ENCODE measurements at regions not wholly inside any gene's neighbourhood (a gene's known extent, or its start where the extent isn't known, plus 50 kb on each side); places are given as distances from the start of the nearest gene placed in this dataset.

GRCh38 chr5:60485361-60485760 lies 214.6 kb downstream of the DEPDC1B start:
- no peak for DNase-seq
- Histone ChIP-seq H3K4me3 (no peak overlapping the region), H3K27ac (no peak overlapping the region), H3K9me3 (no peaks in the 10 kb centered on the region), H3K27me3 (no peaks in the 10 kb centered on the region), H3K36me3 (no peaks in the 10 kb centered on the region), H3K4me1 (ENCODE audit: insufficient read depth) (no peaks in the 10 kb centered on the region)
- intact Hi-C loops (cut with DNase I): no loop called here
- TF ChIP-seq CTCF (IDR thresholded peaks at IDR 0.05) (no peak), POLR2A (IDR thresholded peaks at IDR 0.05) (no peak), EP300 (IDR thresholded peaks at IDR 0.05) (no peak)
- WGBS, 3 donors: 62 to 86% (median 69%) methylated on average over 1 of the region's 1 CpG

- no peak for DNase-seq
- H3K4me1 ChIP-seq (ENCODE audit: insufficient read depth): no peaks in the 10 kb centered on the region
- no peak overlapping the region for H3K27ac ChIP-seq
- H3K4me3 ChIP-seq: no peak overlapping the region
- TF ChIP-seq EP300 (IDR thresholded peaks at IDR 0.05) (no peak), CTCF (IDR thresholded peaks at IDR 0.05) (no peak), POLR2A (IDR thresholded peaks at IDR 0.05) (no peak)
- H3K36me3 ChIP-seq: no peaks in the 10 kb centered on the region
- H3K9me3 ChIP-seq: no peaks in the 10 kb centered on the region
- intact Hi-C loops (cut with DNase I): no loop called here
- H3K27me3 ChIP-seq: no peaks in the 10 kb centered on the region
These were observed 216.9 kb downstream of the DEPDC1B start for GRCh38 chr5:60483050-60483449.

DNA sequence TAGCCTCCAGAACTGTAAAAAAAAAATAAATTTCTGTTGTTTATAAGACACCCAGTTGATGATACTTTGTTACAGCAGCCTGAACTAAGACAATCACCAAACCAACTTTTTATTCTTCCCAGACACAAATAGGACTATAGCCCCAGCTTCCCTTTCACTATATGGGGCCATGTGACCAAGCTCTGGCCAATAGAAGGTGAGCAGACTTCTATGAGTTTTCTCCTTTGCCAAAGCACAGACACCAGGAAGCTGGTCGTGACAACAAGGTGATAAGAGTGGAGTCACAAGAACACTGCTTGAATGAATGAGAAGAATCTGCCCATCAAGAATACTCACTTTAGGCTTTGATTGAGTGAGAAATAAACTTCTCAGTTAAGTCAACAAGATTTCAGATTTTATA lies 217.7 kb downstream of the DEPDC1B start:
- WGBS, 3 donors: 29 to 63% (median 51%) methylated on average over 1 of the region's 1 CpG
- H3K9me3 ChIP-seq: no peaks in the 10 kb centered on the region
- no peak overlapping the region for H3K27ac ChIP-seq
- no peaks in the 10 kb centered on the region for H3K4me1 ChIP-seq (ENCODE audit: insufficient read depth)
- TF ChIP-seq EP300 (IDR thresholded peaks at IDR 0.05) (no peak), POLR2A (IDR thresholded peaks at IDR 0.05) (no peak), CTCF (IDR thresholded peaks at IDR 0.05) (no peak)
- intact Hi-C loops (cut with DNase I): no loop called here
- no peak overlapping the region for H3K4me3 ChIP-seq
- H3K27me3 ChIP-seq: no peaks in the 10 kb centered on the region
- H3K36me3 ChIP-seq: no peaks in the 10 kb centered on the region
- no peak for DNase-seq

- intact Hi-C loops (cut with DNase I): no loop called here
- Histone ChIP-seq H3K36me3 (no peaks in the 10 kb centered on the region), H3K27me3 (no peaks in the 10 kb centered on the region), H3K4me1 (ENCODE audit: insufficient read depth) (no peaks in the 10 kb centered on the region), H3K9me3 (no peaks in the 10 kb centered on the region), H3K4me3 (no peak overlapping the region), H3K27ac (no peak overlapping the region)
- no peak for DNase-seq
- TF ChIP-seq POLR2A (IDR thresholded peaks at IDR 0.05) (no peak), CTCF (IDR thresholded peaks at IDR 0.05) (no peak), EP300 (IDR thresholded peaks at IDR 0.05) (no peak)
- 90 to 95% (median 90%) methylated on average over 2 of the region's 2 CpGs for WGBS, 3 donors
These were observed 220.4 kb downstream of the DEPDC1B start for GRCh38 chr5:60479542-60479941.

DNA sequence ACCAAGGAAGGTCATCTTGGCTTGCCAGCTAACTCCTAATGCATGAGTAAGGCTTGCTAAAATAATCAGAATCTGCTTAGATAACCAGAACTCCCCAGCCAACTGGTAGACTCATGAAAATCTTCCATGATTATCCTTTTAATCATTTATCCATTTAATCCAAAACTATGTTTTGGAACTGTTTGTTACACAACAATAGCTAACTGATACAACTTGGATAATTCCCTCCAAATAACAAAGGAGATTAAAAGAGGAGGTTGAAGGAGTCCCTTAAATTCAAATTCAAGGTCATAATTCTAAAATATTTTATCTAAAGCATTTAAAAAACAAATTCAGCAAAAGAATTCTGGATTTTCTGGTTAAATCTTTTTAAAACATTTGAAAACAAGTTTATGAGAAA lies 222.1 kb downstream of the DEPDC1B start:
- Histone ChIP-seq H3K27me3 (no peaks in the 10 kb centered on the region), H3K4me1 (ENCODE audit: insufficient read depth) (no peaks in the 10 kb centered on the region), H3K9me3 (no peaks in the 10 kb centered on the region), H3K36me3 (no peaks in the 10 kb centered on the region), H3K4me3 (no peak overlapping the region), H3K27ac (no peak overlapping the region)
- TF ChIP-seq POLR2A (IDR thresholded peaks at IDR 0.05) (no peak), CTCF (IDR thresholded peaks at IDR 0.05) (no peak), EP300 (IDR thresholded peaks at IDR 0.05) (no peak)
- no peak for DNase-seq
- intact Hi-C loops (cut with DNase I): no loop called here
